Suppressor macrophage treated with lipopolysaccharide for 1 hour (primary cell): ENCODE measurements at regions not wholly inside any gene's neighbourhood (a gene's known extent, or its start where the extent isn't known, plus 50 kb on each side); places are given as distances from the start of the nearest gene placed in this dataset.

Experiments
- DNase-seq, 3 donors: peaks; one replicate each; pipeline ENCODE4 v3.0.0-alpha.2; 2020 to 2022

DNA sequence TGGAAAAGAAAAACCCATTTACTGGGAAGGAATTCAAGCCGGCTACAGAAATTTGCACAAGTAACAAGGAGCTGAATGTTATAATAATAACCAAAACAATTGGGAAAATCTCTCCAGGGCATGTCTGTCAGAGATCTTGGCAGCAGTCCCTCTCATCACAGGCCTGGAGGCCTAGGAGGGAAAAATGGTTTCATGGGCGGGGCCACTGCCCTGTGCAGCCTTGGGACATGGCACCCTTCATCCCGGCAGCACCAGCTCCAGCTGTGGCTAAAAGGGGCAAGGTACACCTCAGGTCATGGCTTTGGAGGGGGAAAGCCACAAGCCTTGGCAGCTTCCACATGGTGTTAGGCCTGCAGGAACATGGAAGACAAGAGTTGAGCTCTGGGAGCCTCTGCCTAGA, 513.1 kb upstream of the CNKSR2 start:
- DNase-seq: no peak

GRCh38 chrX:20857746-20858145, 516.5 kb upstream of the CNKSR2 start:
- DNase-seq: no peak

DNA sequence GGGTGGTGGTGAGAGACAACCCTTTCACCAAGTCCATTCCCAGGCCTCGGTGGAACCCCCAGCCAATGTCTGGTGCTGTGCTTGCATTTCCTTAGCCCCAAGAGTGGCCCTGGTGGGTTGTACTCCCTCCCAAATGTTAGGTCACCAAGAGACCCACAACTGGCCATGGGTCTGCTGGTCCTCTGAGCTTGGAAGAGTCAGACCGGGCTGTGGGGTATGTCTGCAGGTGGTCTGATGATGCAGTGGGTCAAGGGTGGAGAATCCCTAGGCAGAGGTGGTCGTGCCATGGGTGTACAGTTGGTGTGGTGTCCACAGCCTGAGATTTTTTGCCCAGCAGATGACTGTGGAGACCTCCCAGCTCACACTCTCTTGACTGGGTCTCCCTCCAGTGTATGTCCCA, 535.7 kb upstream of the CNKSR2 start:
- DNase-seq: no peak

- no peak for DNase-seq
Measured at GRCh38 chrX:20829665-20830491, 544.3 kb upstream of the CNKSR2 start.

DNA sequence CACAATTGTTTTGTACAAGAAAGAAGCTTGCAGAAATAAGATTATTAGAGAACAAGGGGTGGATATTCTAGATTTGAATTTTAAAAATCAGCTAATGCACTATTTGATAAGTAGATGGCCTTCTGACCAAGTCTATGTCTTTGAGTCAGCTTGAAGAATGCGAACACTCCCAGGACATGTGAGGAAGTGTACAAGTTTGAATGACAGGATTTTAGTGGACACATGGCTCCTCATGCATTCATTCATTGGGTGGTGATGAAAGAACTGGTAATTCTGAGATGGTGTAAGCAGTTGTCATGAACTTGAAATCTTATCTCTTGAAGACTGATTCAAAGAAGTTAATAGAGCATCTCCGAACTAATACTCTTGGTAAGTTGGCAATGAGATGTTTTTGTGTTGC, 548.2 kb upstream of the CNKSR2 start:
- no peak for DNase-seq

GRCh38 chrX:20803971-20804370, 537.3 kb upstream of the RPS6KA3 start:
- DNase-seq: no peak

DNA sequence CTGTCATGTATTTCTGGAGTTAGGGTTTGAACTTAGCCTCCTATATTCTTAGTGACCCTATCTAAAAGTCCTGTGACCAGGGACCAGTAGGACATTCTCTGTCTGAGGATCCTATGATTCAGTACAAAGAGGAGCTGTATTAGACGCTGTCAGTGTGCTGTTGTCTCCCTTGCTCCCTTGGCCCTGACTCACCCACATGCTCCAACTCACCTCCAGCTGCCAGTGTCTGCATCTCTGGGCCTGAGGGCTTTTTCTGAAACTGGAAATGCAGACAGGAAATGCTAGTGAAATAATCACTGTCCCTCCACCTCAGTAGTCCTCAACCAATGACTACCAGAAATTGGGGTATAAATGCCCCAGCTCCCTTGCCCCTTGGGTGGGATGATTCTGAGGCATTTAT, 535.3 kb upstream of the RPS6KA3 start:
- DNase-seq: no peak

DNA sequence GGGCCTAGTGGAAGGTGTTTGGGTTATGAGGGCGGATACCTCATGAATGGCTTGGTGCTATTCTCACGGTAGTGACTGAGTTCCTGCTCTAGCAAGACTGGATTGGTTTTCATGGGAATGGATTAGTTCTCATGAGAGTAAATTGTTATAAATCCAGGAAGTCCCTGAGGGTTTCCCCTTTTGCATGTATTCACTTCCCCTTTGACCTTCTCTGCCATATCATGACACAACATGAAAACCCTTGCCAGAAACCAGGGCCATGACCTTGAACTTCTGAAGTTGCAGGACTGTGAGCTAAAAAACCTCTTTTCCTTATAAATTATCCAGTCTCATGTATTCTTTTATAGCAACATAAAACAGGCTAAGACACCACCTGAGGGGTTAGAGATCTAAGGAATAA, 529.7 kb upstream of the RPS6KA3 start:
- peak; percentile 5 to 18 (median 18) for DNase-seq

GRCh38 chrX:20789103-20789502, 522.4 kb upstream of the RPS6KA3 start:
- no peak for DNase-seq

GRCh38 chrX:20767346-20767745, 500.6 kb upstream of the RPS6KA3 start:
- DNase-seq: no peak

DNA sequence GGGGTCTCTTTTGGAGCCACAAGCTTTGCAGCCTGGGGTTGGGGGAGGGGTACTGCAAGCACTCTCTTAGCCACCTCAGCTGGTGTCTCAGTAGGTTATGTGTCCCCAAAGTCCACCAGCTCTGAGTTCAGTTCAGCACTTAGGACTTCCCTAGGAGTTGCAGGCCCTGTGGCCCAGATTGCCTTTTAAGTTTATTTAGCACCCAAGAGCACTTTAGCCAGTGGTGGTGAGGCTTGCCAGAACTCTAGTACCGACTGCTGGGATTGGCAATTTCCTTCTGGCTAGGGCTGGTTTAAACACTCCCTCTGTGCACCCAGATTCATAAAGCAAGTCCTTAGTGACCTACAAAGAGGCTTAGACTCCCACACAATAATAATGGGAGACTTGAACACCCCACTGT, 489.9 kb upstream of the RPS6KA3 start:
- no peak for DNase-seq

DNA sequence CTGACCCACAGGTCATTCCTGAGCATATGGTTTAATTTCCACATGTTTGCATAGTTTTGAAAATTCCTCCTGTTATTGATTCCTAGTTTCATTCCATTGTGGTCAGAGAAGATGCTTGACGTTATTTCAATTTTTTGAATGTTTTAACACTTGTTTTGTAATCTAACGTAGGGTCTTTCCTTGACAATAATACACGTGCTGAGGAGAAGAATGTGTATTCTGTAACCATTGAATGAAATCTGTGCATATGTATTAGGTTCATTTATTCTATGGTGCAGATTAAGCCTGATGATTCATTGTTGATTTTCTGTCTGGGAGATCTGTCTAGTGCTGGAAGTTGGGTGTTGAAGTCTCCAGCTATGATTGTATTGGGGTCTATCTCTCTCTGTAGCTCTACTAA, 486.4 kb upstream of the RPS6KA3 start:
- no peak for DNase-seq

DNA sequence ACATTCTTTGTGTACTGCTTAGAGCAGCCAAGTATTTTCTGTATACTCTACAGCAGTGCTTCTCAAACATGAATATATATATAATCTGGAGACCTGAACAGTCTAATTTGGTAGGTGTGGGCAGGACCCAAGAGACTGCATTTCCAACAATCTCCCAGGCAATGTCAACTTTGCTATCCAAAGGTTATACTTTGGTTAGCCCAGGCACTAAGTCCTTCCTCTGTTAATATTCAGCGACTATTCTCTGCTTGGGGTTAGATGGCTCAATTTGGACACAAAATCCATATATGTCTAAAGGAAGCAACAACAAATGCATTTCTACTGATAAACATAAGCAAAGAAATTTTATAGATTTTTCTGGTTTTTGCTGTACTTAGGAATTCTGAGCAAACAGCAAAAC, 480.0 kb upstream of the RPS6KA3 start:
- no peak for DNase-seq

DNA sequence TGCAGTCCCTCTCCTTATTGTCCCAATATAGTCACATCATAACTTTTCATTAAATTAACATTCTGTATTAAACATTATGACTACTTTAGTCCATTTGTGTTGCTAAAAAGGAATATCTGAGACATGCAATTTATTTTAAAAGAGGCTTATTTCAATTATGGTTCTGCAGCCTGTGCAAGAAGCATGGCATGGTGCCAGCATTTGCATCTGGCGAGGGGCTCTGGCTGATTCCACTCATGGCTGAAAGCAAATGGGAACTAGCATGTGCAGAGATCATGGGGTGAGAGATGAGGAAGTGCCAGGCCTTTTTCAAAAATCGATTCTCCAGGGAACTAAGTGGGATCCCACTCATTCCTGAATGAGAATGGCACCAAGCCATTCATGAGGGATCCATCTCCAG, 476.3 kb upstream of the RPS6KA3 start:
- DNase-seq: no peak

DNA sequence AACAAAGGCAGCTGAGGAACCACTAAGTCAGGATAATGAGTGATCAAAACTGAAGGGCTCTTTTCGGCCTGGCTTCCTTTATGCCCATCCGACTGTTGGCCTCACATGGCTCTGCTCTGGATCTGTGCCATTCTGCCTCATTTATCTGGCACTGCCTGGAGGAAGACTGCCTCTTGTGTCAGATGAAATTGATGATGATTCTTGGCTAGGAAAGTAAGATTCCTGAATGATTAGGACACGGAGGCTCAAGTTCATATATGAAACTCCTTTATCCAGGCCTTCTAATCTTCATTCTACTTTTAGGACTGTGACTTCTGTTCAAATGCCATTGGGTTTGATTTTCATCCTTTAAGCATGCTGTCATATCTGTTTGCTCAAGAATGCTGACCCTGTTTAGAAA, 475.4 kb upstream of the RPS6KA3 start:
- no peak for DNase-seq

DNA sequence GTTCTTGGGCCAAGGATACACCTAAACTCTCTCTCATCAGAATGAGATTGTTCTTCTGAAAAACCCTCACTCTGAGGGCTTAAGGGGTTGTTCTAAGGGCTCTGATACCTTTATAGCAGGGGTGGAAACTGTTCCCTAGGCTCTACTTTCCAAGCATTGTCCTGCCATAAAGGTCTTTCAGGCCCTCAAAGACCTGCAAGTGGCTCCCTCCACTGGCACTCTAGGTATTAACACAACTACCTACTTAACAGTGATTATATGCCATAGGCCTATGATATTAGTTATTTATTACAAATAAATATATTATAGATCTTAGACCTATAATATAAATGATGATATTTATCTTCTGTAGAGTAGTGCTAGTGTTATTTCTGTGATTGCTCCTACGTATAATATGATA, 473.7 kb upstream of the RPS6KA3 start:
- DNase-seq: no peak

DNA sequence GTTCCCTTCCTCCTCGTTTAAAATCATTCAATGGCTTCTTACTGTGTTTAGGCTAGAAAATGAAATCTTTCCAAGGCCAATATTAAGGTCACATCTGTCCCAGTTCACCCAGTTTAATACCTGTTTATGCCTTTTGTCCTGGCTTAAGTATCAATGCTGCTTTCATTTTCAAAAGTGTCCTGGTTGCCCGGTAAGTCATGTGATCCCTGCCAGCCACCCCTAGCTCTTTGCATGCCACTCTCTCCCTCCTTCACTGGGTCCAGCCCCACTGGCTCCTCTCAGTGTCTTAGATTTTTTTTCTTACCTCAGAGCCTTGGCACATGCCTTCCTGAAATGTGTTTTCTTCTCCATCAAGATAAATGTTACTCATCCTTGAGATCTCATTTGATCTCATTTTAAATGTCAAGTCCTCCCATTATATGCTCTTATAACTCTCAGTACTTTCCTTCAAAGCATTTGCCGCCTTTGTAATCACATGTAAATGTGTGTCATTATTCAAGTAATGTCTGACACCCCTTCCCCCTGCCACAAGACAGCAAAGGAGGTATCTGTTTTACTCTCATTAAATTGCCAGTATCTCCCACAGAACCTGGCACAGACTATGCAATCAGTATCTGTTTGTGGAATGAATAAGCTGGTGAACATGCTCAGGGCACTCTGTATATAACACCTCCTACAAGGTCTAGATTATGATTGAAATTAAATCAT, 472.5 kb upstream of the RPS6KA3 start:
- DNase-seq: no peak

GRCh38 chrX:20729416-20729815, 462.7 kb upstream of the RPS6KA3 start:
- no peak for DNase-seq

GRCh38 chrX:20727447-20727846, 460.7 kb upstream of the RPS6KA3 start:
- no peak for DNase-seq

- no peak for DNase-seq
Measured at GRCh38 chrX:20720954-20721626, 454.4 kb upstream of the RPS6KA3 start.

GRCh38 chrX:20718592-20719380, 452.1 kb upstream of the RPS6KA3 start:
- no peak for DNase-seq

DNA sequence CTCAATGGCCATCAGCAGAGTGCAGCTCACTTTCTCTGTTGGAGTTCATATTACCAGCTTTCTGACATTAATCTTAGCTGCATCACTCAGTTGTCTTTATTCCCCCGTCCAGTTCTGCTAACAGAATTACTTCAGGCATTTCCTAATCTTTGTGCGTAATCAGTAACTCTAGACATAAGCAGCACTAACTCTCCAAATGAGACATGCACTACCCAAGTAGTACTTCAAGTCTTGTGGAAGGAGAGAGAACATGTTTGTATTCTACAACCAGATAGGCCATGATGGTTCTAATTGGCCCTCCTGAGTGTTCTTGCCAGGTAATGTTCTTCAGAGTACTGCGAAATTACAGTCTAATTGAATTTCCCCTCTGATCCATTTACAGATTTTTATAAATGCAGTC, 448.5 kb upstream of the RPS6KA3 start:
- no peak for DNase-seq

- DNase-seq: no peak
Measured at GRCh38 chrX:20712811-20713210, 446.1 kb upstream of the RPS6KA3 start.
